ENCODE measurements at regions not wholly inside any gene's neighbourhood (a gene's known extent, or its start where the extent isn't known, plus 50 kb on each side); places are given as distances from the start of the nearest gene placed in this dataset.

DNA sequence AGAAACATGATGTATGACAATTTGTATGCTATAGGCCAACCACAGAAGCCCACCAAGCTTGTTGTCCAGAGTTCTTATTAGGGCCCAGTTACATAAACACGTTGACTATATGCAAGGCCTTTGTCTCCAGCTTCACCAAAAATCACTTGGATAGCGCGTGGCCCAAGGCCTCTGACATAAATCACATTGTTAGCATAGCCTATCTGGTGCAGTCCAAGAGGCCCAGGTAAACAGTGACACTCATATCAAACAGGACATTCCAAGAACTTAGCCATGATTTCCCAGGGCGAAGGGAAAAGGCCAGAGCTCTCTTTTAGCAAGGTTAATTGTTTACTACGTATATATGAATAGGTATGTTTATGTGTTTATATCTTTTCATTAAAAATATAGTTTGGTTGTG is 337.2 kb upstream of the CELF2 start:
- Histone ChIP-seq H3K36me3 (ENCODE audit: control insufficient read depth in 1 of 2, insufficient read depth in 2 of 2, low read length in 2 of 2) (no peaks in the 10 kb centered on the region), H3K4me3 (replicated peaks in 1 of 2; ENCODE audit: low read depth in 1 of 2, low read length in 2 of 2) (no peak overlapping the region), H2AFZ (ENCODE audit: low read depth, low read length, poor library complexity, severe bottlenecking) (no peak overlapping the region), H3K27ac (ENCODE audit: low read depth, low read length) (no peak overlapping the region), H3K9ac (ENCODE audit: low read length) (no peak overlapping the region), H3K79me2 (ENCODE audit: insufficient read depth, low read length) (no peaks in the 10 kb centered on the region), H4K20me1 (ENCODE audit: insufficient read depth) (no peaks in the 10 kb centered on the region), H3K9me2 (ENCODE audit: insufficient read depth) (no peaks in the 10 kb centered on the region), H3K27me3 (ENCODE audit: insufficient read depth, low read length) (no peaks in the 10 kb centered on the region), H3K4me2 (ENCODE audit: low read length) (no peak overlapping the region), H3K4me1 (ENCODE audit: control insufficient read depth in 1 of 2, insufficient read depth in 2 of 2, low read length in 2 of 2) (no peaks in the 10 kb centered on the region), H3K9me3 (ENCODE audit: control insufficient read depth in 1 of 2, insufficient read depth in 1 of 2, low read depth in 1 of 2, low read length in 2 of 2) (peaks cover 12 to 32% of the 10 kb centered on the region in 2 experiments; a peak in 2 of 4 replicates)
- BruUV-seq (replicated peaks): no TSS peak
- CTCF ChIA-PET: no interaction called here
- TF ChIP-seq SP1 (IDR thresholded peaks at IDR 0.05; ENCODE audit: low read depth): no peak
- TF ChIP-seq, protein P1, sequence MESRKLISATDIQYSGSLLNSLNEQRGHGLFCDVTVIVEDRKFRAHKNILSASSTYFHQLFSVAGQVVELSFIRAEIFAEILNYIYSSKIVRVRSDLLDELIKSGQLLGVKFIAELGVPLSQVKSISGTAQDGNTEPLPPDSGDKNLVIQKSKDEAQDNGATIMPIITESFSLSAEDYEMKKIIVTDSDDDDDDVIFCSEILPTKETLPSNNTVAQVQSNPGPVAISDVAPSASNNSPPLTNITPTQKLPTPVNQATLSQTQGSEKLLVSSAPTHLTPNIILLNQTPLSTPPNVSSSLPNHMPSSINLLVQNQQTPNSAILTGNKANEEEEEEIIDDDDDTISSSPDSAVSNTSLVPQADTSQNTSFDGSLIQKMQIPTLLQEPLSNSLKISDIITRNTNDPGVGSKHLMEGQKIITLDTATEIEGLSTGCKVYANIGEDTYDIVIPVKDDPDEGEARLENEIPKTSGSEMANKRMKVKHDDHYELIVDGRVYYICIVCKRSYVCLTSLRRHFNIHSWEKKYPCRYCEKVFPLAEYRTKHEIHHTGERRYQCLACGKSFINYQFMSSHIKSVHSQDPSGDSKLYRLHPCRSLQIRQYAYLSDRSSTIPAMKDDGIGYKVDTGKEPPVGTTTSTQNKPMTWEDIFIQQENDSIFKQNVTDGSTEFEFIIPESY (IDR thresholded peaks at IDR 0.05; ENCODE audit: extremely low read depth, insufficient replicate concordance, low read length): no peak
- no peak for TF ChIP-seq SIN3A (IDR thresholded peaks at IDR 0.05; ENCODE audit: low read depth)
- RAD21 ChIA-PET (ENCODE audit: low non-redundant PET in 1 of 2, low total read pairs in 2 of 2, uncharacterized antibody in 2 of 2, unreplicated experiment in 2 of 2): no interaction called here
- DNase-seq (ENCODE audit: low read depth, low spot score) (no peak), ATAC-seq (no peak)
- intact Hi-C loops (cut with micrococcal nuclease): no loop called here
- POLR2A ChIA-PET: no interaction called here

DNA sequence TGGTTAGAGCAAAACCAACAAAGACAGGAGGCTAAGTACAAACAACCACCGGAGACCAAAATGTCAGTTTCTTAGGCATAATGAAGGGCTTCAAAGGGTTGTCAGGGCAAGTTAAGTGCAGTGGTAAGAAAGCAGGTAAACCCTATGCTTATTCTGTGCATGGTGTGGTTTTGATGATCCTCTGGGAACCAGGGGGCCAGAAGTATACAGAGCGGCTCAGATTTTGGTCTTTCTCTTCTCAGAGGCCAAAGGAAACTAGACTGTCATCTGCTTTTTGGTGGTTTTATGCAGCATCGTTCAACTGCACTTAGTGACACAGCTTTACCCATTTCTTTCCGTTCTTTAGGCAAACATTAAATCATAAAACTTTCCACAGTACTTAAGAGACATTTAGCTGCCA is 332.7 kb upstream of the CELF2 start:
- Histone ChIP-seq H3K79me2 (ENCODE audit: insufficient read depth, low read length) (no peaks in the 10 kb centered on the region), H3K4me3 (replicated peaks in 1 of 2; ENCODE audit: low read depth in 1 of 2, low read length in 2 of 2) (no peak overlapping the region), H3K9me3 (ENCODE audit: control insufficient read depth in 1 of 2, insufficient read depth in 1 of 2, low read depth in 1 of 2, low read length in 2 of 2) (peaks cover 0 to 26% of the 10 kb centered on the region in 2 experiments; a peak in 2 of 4 replicates), H3K27me3 (ENCODE audit: insufficient read depth, low read length) (no peaks in the 10 kb centered on the region), H3K9ac (ENCODE audit: low read length) (no peak overlapping the region), H3K27ac (ENCODE audit: low read depth, low read length) (no peak overlapping the region), H3K4me2 (ENCODE audit: low read length) (no peak overlapping the region), H3K9me2 (ENCODE audit: insufficient read depth) (no peaks in the 10 kb centered on the region), H3K36me3 (ENCODE audit: control insufficient read depth in 1 of 2, insufficient read depth in 2 of 2, low read length in 2 of 2) (no peaks in the 10 kb centered on the region), H2AFZ (ENCODE audit: low read depth, low read length, poor library complexity, severe bottlenecking) (no peak overlapping the region), H3K4me1 (ENCODE audit: control insufficient read depth in 1 of 2, insufficient read depth in 2 of 2, low read length in 2 of 2) (no peaks in the 10 kb centered on the region), H4K20me1 (ENCODE audit: insufficient read depth) (no peaks in the 10 kb centered on the region)
- intact Hi-C loops (cut with micrococcal nuclease): no loop called here
- no TSS peak for BruUV-seq (replicated peaks)
- no peak for DNase-seq (ENCODE audit: low read depth, low spot score)
- ChIA-PET CTCF (no interaction called here), RAD21 (ENCODE audit: low non-redundant PET in 1 of 2, low total read pairs in 2 of 2, uncharacterized antibody in 2 of 2, unreplicated experiment in 2 of 2) (no interaction called here), POLR2A (no interaction called here)
- no peak for ATAC-seq
- TF ChIP-seq SIN3A (IDR thresholded peaks at IDR 0.05; ENCODE audit: low read depth) (no peak), CEBPB (IDR thresholded peaks at IDR 0.05; ENCODE audit: low read depth) (no peak), SP1 (IDR thresholded peaks at IDR 0.05; ENCODE audit: low read depth) (no peak), RAD21 (IDR thresholded peaks at IDR 0.05; ENCODE audit: low read depth) (no peak), EZH2 (IDR thresholded peaks at IDR 0.05) (no peak), EZH2phosphoT487 (IDR thresholded peaks at IDR 0.05; ENCODE audit: borderline replicate concordance) (no peak), POLR2A (IDR thresholded peaks at IDR 0.05; ENCODE audit: borderline replicate concordance, extremely low read depth, insufficient read depth, insufficient read length) (no peak), POLR2AphosphoS5 (IDR thresholded peaks at IDR 0.05; ENCODE audit: low read depth, low read length) (no peak), FOSL1 (IDR thresholded peaks at IDR 0.05; ENCODE audit: low read depth) (no peak), YY1 (IDR thresholded peaks at IDR 0.05; ENCODE audit: extremely low read depth, insufficient replicate concordance, low read depth, low read length) (no peak)
- TF ChIP-seq, protein P2, sequence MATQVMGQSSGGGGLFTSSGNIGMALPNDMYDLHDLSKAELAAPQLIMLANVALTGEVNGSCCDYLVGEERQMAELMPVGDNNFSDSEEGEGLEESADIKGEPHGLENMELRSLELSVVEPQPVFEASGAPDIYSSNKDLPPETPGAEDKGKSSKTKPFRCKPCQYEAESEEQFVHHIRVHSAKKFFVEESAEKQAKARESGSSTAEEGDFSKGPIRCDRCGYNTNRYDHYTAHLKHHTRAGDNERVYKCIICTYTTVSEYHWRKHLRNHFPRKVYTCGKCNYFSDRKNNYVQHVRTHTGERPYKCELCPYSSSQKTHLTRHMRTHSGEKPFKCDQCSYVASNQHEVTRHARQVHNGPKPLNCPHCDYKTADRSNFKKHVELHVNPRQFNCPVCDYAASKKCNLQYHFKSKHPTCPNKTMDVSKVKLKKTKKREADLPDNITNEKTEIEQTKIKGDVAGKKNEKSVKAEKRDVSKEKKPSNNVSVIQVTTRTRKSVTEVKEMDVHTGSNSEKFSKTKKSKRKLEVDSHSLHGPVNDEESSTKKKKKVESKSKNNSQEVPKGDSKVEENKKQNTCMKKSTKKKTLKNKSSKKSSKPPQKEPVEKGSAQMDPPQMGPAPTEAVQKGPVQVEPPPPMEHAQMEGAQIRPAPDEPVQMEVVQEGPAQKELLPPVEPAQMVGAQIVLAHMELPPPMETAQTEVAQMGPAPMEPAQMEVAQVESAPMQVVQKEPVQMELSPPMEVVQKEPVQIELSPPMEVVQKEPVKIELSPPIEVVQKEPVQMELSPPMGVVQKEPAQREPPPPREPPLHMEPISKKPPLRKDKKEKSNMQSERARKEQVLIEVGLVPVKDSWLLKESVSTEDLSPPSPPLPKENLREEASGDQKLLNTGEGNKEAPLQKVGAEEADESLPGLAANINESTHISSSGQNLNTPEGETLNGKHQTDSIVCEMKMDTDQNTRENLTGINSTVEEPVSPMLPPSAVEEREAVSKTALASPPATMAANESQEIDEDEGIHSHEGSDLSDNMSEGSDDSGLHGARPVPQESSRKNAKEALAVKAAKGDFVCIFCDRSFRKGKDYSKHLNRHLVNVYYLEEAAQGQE (IDR thresholded peaks at IDR 0.05; ENCODE audit: low read depth): no peak
- TF ChIP-seq, protein P1 (IDR thresholded peaks at IDR 0.05; ENCODE audit: extremely low read depth, insufficient replicate concordance, low read length): no peak
- TF ChIP-seq, protein P3, sequence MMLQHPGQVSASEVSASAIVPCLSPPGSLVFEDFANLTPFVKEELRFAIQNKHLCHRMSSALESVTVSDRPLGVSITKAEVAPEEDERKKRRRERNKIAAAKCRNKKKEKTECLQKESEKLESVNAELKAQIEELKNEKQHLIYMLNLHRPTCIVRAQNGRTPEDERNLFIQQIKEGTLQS (IDR thresholded peaks at IDR 0.05): no peak

Data from HCT116 (cell line).